Heart right ventricle (tissue), 16 donors: ENCODE measurements at regions not wholly inside any gene's neighbourhood (a gene's known extent, or its start where the extent isn't known, plus 50 kb on each side); places are given as distances from the start of the nearest gene placed in this dataset.

Experiments used
- ATAC-seq, 8 donors: fragments of 200-7000 bp; cut with Tn5 transposase; one replicate each; pipeline ENCODE4 v1.9.1; 2020; ENCODE audit warnings: mild to moderate bottlenecking in 8 of 8, moderate library complexity in 8 of 8, moderate number of reproducible peaks in 1 of 8
- DNase-seq, 2 donors: peaks; one replicate each; pipeline ENCODE4 v3.0.0-alpha.2; 2020
- H3K27ac ChIP-seq, 10 donors: fragments of 200-600 bp; sonication (generic) in 2 of 10; one replicate each; pipeline versions ENCODE4 v1.5.0 to v1.8.0; 2020 to 2022; ENCODE audit warnings: mild to moderate bottlenecking in 3 of 10
- H3K27me3 ChIP-seq, 7 donors: fragments of 200-600 bp; one replicate each; pipeline ENCODE4 v1.8.0; 2021 to 2022; ENCODE audit warnings: mild to moderate bottlenecking in 2 of 7
- H3K36me3 ChIP-seq, 9 donors: fragments of 200-600 bp; sonication (generic) in 1 of 9; one replicate each; pipeline versions ENCODE4 v1.5.0 to v1.8.0; 2020 to 2022; ENCODE audit warnings: mild to moderate bottlenecking in 2 of 9
- H3K4me1 ChIP-seq, 9 donors: fragments of 200-600 bp; sonication (generic) in 1 of 9; one replicate each; pipeline versions ENCODE4 v1.5.0 to v1.8.0; 2020 to 2022; ENCODE audit warnings: mild to moderate bottlenecking in 4 of 9
- H3K4me3 ChIP-seq, 10 donors: fragments of 200-600 bp; sonication (generic) in 2 of 10; one replicate each; pipeline versions ENCODE4 v1.5.0 to v1.8.0; 2020 to 2022; ENCODE audit warnings: mild to moderate bottlenecking in 7 of 10, moderate library complexity in 2 of 10
- H3K9me3 ChIP-seq, 11 donors: fragments of 200-600 bp in 10 of 11; sonication (generic) in 2 of 11; one replicate each; pipeline versions ENCODE4 v1.5.0 to v1.8.0; 2013 to 2022; ENCODE audit warnings: mild to moderate bottlenecking in 2 of 11, control low read depth in 1 of 11, moderate library complexity in 1 of 11
- WGBS, 2 donors: extraction: QIAGEN DNeasy Blood & Tissue Kit; methylation state at CpG; one replicate each; pipeline ENCODE4 v1.1.7; 2013; ENCODE audit warnings: inconsistent platforms in 1 of 2; 5-methylcytosine and 5-hydroxymethylcytosine counted together
- intact Hi-C, 10 donors: fragments of 100-400 bp; cut with DNase I; formaldehyde crosslinking; loops; one replicate each; pipeline versions ENCODE4 v1.11.1 to v1.14.2; 2022
- TF ChIP-seq, protein P1 (sequence below), 9 donors: fragments of 200-600 bp; sonication (generic) in 2 of 9; IDR thresholded peaks; one replicate each; pipeline versions ENCODE4 v1.5.0 to v1.8.0; 2021 to 2022; ENCODE audit warnings: antibody characterized with exemption in 9 of 9, mild to moderate bottlenecking in 5 of 9, moderate library complexity in 1 of 9
- donor health status: Arrhythmogenic right ventricular cardiomyopathy.
- donor health status: ischemic (EF 13 %, LVEDD 7.1; RV severe dilation, severe dysfunction).
- donor health status: healthy with polysubstance abuse.
- donor health status: DM: no; HTN: yes; CAD: no.
- donor health status: DM: no; HTN: no; CAD: no.
- donor health status: ischemic (EF 25% LVEDD 6.9; RV normal size, moderate dysfunction).
- donor health status: ischemic (EF 25% LVEDD 5.7; RV mildly dilated, moderate dysfunction).
- donor health status: healthy.
- donor health status: DM: yes; HTN: yes; CAD: no.
- donor health status: Ischemic cardiomyopathy.
- donor health status: ischemic (EF 35%, LVEDD 5.7; RV mildly dilated, moderate dysfunction).
- donor health status: nonischemic (EF 11% LVEDD 7.7; RV severe dilation, severe dysfunction).
- donor health status: DM: yes; HTN: yes; CAD: no.
- donor health status: PGD.
- donor health status: ischemic (EF 29% LVEDD 5.4; RV normal size, mild dysfunction).
- donor health status: nonischemic (EF 23%, LVEDD 6.1; RV moderate dilation, normal function).

DNA sequence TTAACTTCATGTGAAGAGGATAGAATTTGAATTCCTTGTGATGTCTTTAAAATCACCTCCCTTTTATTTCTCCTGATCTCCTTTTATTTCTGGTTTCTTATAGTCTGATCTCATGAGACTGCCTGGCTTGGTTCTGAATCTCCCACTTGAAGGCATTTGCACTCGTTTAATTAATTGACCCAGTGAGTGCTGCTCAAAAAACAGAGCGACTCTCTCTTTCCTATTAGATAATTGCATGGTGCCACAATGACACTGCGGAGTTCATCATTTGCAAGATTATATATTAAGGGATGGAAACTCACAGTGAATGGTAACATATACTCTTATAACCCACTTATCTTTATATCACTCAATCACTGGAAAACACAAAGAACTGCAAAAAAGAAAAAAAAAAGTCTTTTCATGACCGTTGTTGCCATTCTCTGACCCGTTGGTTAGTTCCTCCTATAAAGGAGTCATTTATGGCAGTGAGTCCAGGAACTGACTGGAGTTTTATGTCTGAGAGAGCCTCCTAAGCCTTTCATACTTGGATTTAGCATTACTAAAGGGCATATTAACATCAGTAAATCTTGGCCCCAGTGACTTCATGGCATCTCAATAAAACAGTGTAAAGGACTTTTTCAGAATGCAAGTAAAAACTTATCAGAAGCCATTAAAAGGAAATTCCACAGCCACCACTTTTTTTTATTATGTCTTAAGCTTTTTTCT is 103.3 kb upstream of the EPHA4 start:
- TF ChIP-seq, protein P1, sequence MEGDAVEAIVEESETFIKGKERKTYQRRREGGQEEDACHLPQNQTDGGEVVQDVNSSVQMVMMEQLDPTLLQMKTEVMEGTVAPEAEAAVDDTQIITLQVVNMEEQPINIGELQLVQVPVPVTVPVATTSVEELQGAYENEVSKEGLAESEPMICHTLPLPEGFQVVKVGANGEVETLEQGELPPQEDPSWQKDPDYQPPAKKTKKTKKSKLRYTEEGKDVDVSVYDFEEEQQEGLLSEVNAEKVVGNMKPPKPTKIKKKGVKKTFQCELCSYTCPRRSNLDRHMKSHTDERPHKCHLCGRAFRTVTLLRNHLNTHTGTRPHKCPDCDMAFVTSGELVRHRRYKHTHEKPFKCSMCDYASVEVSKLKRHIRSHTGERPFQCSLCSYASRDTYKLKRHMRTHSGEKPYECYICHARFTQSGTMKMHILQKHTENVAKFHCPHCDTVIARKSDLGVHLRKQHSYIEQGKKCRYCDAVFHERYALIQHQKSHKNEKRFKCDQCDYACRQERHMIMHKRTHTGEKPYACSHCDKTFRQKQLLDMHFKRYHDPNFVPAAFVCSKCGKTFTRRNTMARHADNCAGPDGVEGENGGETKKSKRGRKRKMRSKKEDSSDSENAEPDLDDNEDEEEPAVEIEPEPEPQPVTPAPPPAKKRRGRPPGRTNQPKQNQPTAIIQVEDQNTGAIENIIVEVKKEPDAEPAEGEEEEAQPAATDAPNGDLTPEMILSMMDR (IDR thresholded peaks at IDR 0.05) = no peak
- H3K4me1 ChIP-seq = no peaks in the 10 kb centered on the region
- no peak overlapping the region for H3K27ac ChIP-seq
- H3K36me3 ChIP-seq = no peaks in the 10 kb centered on the region
- 74 to 76% methylated on average over 5 of the region's 5 CpGs for WGBS, 2 donors
- ATAC-seq = no peak
- no peak for DNase-seq
- intact Hi-C loops = no loop called here
- peaks cover 0 to 7% (median 0%) of the 10 kb centered on the region in 7 donors for H3K27me3 ChIP-seq
- H3K9me3 ChIP-seq = no peaks in the 10 kb centered on the region
- H3K4me3 ChIP-seq = no peak overlapping the region

DNA sequence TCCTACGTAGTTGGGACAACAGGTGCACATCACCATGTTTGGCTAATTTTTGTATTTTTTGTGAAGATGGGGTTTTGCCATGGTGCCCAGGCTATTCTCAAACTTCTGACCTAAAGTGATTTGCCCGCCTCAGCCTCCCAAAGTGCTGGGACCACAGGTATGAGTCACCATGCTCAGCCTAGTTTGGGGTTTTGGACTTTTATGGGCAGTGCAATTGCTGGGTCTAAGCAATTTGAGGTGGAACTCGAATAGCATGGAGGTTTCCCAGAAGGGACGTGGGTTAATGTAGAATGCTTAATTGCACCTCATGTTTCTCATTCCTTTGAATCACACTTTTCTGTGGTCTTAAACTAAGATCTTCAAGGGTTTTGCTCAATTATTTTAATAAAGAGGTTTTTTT is 102.3 kb upstream of the EPHA4 start:
- Histone ChIP-seq H3K4me1 (no peaks in the 10 kb centered on the region), H3K4me3 (no peak overlapping the region), H3K27me3 (peaks cover 0 to 7% (median 0%) of the 10 kb centered on the region in 7 donors), H3K27ac (no peak overlapping the region), H3K9me3 (no peaks in the 10 kb centered on the region), H3K36me3 (no peaks in the 10 kb centered on the region)
- TF ChIP-seq, protein P1 (IDR thresholded peaks at IDR 0.05) = no peak
- intact Hi-C loops = no loop called here
- WGBS, 2 donors = 87 to 88% methylated on average over 4 of the region's 4 CpGs
- DNase-seq = no peak
- ATAC-seq = no peak

DNA sequence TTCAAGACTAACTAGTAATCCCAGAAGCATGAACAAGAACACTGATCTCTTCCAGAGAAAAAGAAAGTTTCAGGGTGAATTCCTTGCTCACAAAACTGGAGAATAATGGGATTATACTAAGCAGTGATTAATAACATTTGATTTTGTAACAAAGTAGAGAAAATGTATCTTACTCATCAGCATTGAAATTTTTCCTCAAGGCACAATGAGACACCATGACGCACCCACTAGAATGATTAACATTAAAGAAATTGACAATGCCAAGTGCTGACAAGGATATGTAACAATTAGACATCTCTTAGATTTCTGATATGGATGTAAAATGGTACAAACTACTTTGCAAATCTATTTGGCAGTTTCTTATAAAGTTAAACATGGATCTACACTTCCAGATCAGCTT is 101.1 kb upstream of the EPHA4 start:
- H3K36me3 ChIP-seq = no peaks in the 10 kb centered on the region
- no peaks in the 10 kb centered on the region for H3K4me1 ChIP-seq
- 93 to 96% methylated on average over 1 of the region's 1 CpG for WGBS, 2 donors
- peaks cover 0 to 7% (median 0%) of the 10 kb centered on the region in 7 donors for H3K27me3 ChIP-seq
- H3K4me3 ChIP-seq = no peak overlapping the region
- ATAC-seq = no peak
- intact Hi-C loops = no loop called here
- TF ChIP-seq, protein P1 (IDR thresholded peaks at IDR 0.05) = no peak
- H3K9me3 ChIP-seq = peaks cover 0 to 8% (median 0%) of the 10 kb centered on the region in 11 donors
- no peak overlapping the region for H3K27ac ChIP-seq
- DNase-seq = no peak

DNA sequence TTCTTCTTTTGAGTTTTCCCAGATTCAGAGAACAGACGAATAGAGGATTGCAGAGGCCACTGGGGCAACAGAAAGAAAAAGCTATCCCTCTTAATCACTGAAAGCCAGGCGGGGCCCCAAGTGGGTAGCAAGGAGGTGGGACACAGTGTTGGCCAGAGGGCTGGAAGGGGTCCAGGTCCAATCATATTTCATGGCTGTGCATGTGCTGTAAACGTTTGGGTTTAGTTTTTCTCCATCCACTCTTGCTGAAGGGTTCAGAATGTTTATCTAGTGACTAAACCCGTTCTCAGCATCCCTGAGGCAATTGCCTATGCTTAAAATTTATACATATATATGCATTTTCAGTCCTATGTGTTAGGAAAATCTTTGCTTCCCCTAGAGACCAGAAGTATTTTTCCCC is 99.4 kb upstream of the EPHA4 start:
- H3K4me1 ChIP-seq = no peaks in the 10 kb centered on the region
- no peak overlapping the region for H3K4me3 ChIP-seq
- H3K27me3 ChIP-seq = peaks cover 0 to 7% (median 0%) of the 10 kb centered on the region in 7 donors
- ATAC-seq (no peak), DNase-seq (no peak)
- intact Hi-C loops = no loop called here
- TF ChIP-seq, protein P1 (IDR thresholded peaks at IDR 0.05) = no peak
- H3K9me3 ChIP-seq = peaks cover 0 to 12% (median 0%) of the 10 kb centered on the region in 11 donors
- 38 to 49% methylated on average over 4 of the region's 4 CpGs for WGBS, 2 donors
- no peaks in the 10 kb centered on the region for H3K36me3 ChIP-seq
- no peak overlapping the region for H3K27ac ChIP-seq
